Vagina (tissue), 2 donors: ENCODE measurements at regions not wholly inside any gene's neighbourhood (a gene's known extent, or its start where the extent isn't known, plus 50 kb on each side); places are given as distances from the start of the nearest gene placed in this dataset.

Experiments
- POLR2A ChIP-seq, 2 donors: fragments of 450-650 bp; IDR thresholded peaks; one replicate each; pipeline ENCODE4 v1.6.1; 2017; ENCODE audit warnings: antibody characterized with exemption in 2 of 2, mild to moderate bottlenecking in 2 of 2, moderate library complexity in 2 of 2
- POLR2AphosphoS5 ChIP-seq, 2 donors: sonication (generic); formaldehyde crosslinking; IDR thresholded peaks; one replicate each; pipeline ENCODE4 v1.9.0; 2017; ENCODE audit warnings: antibody characterized with exemption in 2 of 2, mild to moderate bottlenecking in 2 of 2, low read depth in 1 of 2; ENCODE audit not compliant: insufficient read depth in 1 of 2
- TF ChIP-seq, protein P1 (sequence below), 3 experiments: fragments of 450-650 bp in 2 of 3; fragments of 200-600 bp in 1 of 3; sonication (generic) in 1 of 3; IDR thresholded peaks; one replicate each; pipeline ENCODE4 v1.5.1; 2017 to 2019; ENCODE audit warnings: antibody characterized with exemption in 3 of 3, mild to moderate bottlenecking in 2 of 3, moderate library complexity in 2 of 3

DNA sequence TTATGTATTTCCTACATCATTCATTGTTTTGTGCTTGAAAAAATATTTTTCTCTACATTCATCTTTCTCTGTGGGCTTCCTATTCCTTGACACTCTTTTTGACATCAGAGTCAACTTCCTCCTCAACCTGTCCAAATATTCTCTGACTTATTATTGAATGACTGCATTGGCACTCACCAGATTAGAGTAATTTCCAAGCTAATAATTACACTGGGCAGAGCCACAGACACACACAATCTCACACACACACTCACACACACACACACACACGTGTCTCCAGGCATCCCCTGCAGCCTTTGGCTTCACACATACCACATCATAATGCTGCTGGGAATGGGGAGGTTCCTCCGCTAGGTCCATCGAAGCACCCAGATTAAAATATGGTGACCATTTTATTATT is 184.5 kb downstream of the SYK start:
- no peak for TF ChIP-seq POLR2A (IDR thresholded peaks at IDR 0.05)
- TF ChIP-seq, protein P1, sequence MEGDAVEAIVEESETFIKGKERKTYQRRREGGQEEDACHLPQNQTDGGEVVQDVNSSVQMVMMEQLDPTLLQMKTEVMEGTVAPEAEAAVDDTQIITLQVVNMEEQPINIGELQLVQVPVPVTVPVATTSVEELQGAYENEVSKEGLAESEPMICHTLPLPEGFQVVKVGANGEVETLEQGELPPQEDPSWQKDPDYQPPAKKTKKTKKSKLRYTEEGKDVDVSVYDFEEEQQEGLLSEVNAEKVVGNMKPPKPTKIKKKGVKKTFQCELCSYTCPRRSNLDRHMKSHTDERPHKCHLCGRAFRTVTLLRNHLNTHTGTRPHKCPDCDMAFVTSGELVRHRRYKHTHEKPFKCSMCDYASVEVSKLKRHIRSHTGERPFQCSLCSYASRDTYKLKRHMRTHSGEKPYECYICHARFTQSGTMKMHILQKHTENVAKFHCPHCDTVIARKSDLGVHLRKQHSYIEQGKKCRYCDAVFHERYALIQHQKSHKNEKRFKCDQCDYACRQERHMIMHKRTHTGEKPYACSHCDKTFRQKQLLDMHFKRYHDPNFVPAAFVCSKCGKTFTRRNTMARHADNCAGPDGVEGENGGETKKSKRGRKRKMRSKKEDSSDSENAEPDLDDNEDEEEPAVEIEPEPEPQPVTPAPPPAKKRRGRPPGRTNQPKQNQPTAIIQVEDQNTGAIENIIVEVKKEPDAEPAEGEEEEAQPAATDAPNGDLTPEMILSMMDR (IDR thresholded peaks at IDR 0.05), result no peak
- no peak for TF ChIP-seq POLR2AphosphoS5 (IDR thresholded peaks at IDR 0.05; ENCODE audit: insufficient read depth in 1 of 2, low read depth in 1 of 2)
